GM12874 (cell line): ENCODE measurements at regions not wholly inside any gene's neighbourhood (a gene's known extent, or its start where the extent isn't known, plus 50 kb on each side); places are given as distances from the start of the nearest gene placed in this dataset.

ENCODE experiments used
- TF ChIP-seq, protein P1 (sequence below): IDR thresholded peaks from 2 replicates; pipeline ENCODE4 v1.5.1; 2011; ENCODE audit warnings: low read depth, mild to moderate bottlenecking, control low read depth, low read length, moderate library complexity; ENCODE audit not compliant: insufficient read depth

DNA sequence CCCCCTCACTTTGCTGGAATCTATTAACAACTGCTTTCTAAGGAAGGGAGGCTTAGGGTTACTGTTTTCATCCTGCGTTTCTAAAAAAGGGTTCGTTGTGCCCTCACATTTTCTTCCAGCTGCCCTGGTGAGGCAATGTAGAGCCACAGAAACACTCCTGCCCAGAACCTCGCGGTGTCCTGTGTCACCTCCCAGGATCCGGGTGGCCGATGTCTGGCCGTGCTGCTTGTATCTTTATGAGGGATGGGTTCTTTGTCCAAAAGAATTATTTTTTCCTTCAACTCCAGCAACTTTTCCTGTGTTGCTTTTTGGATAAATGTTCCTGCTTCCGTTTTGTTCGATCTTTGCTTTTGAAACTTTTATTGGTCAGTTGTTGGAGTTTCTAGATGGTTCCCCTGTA lies 291.8 kb upstream of the HS6ST1 start:
- TF ChIP-seq, protein P1, sequence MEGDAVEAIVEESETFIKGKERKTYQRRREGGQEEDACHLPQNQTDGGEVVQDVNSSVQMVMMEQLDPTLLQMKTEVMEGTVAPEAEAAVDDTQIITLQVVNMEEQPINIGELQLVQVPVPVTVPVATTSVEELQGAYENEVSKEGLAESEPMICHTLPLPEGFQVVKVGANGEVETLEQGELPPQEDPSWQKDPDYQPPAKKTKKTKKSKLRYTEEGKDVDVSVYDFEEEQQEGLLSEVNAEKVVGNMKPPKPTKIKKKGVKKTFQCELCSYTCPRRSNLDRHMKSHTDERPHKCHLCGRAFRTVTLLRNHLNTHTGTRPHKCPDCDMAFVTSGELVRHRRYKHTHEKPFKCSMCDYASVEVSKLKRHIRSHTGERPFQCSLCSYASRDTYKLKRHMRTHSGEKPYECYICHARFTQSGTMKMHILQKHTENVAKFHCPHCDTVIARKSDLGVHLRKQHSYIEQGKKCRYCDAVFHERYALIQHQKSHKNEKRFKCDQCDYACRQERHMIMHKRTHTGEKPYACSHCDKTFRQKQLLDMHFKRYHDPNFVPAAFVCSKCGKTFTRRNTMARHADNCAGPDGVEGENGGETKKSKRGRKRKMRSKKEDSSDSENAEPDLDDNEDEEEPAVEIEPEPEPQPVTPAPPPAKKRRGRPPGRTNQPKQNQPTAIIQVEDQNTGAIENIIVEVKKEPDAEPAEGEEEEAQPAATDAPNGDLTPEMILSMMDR, result no peak

- TF ChIP-seq, protein P1, result no peak
These were observed 293.0 kb upstream of the HS6ST1 start for GRCh38 chr2:128611421-128612320.

GRCh38 chr2:128612628-128613027 lies 294.0 kb upstream of the HS6ST1 start:
- TF ChIP-seq, protein P1, result no peak

DNA sequence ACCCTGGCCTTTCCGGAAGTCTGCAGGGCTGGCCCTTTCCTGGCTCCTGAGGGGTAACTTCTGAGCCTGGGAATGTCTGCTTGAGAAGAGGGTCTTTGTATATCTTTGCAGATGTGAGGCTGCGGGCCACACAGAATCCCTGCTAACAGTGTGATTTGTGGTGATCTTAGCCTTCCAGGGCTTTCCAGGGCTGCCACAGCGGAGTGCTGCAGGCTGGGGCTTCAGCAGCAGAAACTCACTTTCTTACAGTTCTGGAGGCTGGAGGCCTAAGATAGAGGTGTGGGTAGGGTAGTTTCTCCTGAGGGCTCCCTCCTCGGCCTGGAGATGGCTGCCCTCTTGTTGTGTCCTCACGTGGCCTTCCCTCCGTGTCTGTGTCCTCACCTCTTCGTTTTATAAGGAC lies 294.7 kb upstream of the HS6ST1 start:
- TF ChIP-seq, protein P1, result no peak

DNA sequence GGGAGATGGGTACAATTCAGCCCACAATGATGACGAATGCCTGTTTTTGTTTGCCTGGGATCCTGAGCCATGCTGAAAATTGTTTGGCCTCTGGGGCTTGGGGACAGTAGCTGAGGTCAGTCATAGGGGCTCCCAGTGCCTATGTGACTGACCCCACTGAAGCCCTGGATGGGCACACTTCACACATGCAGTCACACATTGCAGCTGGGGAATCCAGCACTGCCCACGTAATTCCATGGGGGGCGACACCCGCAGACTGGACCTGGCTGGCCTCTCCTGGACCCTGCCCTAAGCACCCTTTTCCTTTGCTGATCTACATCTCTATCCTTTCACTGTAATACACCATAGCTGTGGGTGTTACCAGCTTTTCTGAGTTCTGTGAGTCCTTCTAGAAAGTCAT lies 295.2 kb upstream of the HS6ST1 start:
- TF ChIP-seq, protein P1, result no peak

DNA sequence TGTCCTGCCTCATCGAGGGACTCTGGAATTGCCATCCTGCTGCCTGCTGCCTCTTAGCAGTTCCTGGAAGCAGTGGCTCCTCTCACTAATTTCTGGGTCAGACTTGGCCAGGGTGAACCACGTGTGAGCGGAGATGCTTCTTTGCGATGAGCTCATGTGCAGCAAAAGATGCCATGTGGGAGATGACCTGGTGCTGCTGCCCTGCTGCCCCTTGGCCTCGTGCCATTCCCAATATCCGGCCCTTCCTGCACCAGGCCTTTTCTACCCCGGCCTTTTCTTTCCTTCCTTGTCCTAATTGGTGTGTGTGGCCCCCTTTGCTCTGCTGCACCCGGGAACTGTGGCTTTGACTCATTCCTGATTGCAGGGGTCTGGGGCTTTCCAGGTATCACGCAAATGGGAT lies 296.9 kb upstream of the HS6ST1 start:
- TF ChIP-seq, protein P1, result no peak

DNA sequence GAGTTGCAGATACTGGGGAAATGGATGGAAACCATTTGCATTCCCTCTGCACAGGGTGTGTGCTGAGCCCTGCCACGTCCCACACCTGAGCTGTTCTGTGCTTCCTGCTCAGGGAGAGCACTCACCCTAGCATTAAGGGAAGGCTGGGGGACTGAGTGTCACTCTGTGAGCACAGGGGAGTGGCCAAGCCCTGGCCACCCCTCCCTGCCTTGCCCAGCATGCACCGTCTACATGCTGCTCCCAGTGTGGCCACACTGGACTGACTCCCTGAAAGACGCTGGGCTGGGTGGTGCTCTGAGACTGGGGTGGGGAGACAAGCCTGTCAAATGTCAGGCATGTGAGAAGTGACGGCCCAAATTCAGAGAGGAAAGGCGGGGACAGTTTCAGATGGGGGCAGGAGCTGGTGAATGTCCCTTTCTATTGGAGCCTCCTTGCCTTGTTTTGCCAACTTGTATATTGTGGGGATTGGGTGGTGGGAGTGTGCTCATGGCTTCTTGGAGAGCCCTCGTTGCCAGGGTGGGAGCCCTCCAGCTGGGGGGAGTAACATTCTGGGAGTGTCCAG lies 298.4 kb upstream of the HS6ST1 start:
- TF ChIP-seq, protein P1, result no peak
